ENCODE measurements at regions not wholly inside any gene's neighbourhood (a gene's known extent, or its start where the extent isn't known, plus 50 kb on each side); places are given as distances from the start of the nearest gene placed in this dataset.

GRCh38 chr18:64992654-64993053, 758.2 kb upstream of the CDH7 start:
- no peaks in the 10 kb centered on the region for H3K79me2 ChIP-seq
- no peaks in the 10 kb centered on the region for H3K9me3 ChIP-seq (ENCODE audit: low read depth)
- no peaks in the 10 kb centered on the region for H3K27me3 ChIP-seq
- no peaks in the 10 kb centered on the region for H3K4me1 ChIP-seq (ENCODE audit: insufficient read depth)
- TF ChIP-seq CTCF (IDR thresholded peaks at IDR 0.05; ENCODE audit: poor library complexity) (no peak), EZH2phosphoT487 (IDR thresholded peaks at IDR 0.05; ENCODE audit: low read depth, severe bottlenecking, unreplicated experiment) (no peak), EZH2 (IDR thresholded peaks at IDR 0.05; ENCODE audit: borderline replicate concordance) (no peak)
- DNase-seq (ENCODE audit: low spot score) = no peak
- no peak overlapping the region for H3K4me2 ChIP-seq
- no peak overlapping the region for H3K4me3 ChIP-seq
- no peaks in the 10 kb centered on the region for H3K36me3 ChIP-seq (replicated peaks; ENCODE audit: insufficient read depth, low read depth)
- no peak overlapping the region for H3K27ac ChIP-seq
- no peaks in the 10 kb centered on the region for H3K9me2 ChIP-seq (replicated peaks; ENCODE audit: insufficient read depth)
- H2AFZ ChIP-seq = no peak overlapping the region
- no peaks in the 10 kb centered on the region for H4K20me1 ChIP-seq (ENCODE audit: insufficient read depth, poor library complexity, severe bottlenecking)
- WGBS (ENCODE audit: low lambda C conversion rate, missing lambda C conversion rate) = 83% methylated on average over 1 of the region's 1 CpG

GRCh38 chr18:64991102-64991501, 759.7 kb upstream of the CDH7 start:
- H3K36me3 ChIP-seq (replicated peaks; ENCODE audit: insufficient read depth, low read depth) = no peaks in the 10 kb centered on the region
- WGBS (ENCODE audit: low lambda C conversion rate, missing lambda C conversion rate) = 94% methylated on average over 5 of the region's 5 CpGs

GRCh38 chr18:64986906-64987495, 763.8 kb upstream of the CDH7 start:
- Histone ChIP-seq H3K4me1 (ENCODE audit: insufficient read depth) (peaks cover 9% of the 10 kb centered on the region), H3K4me2 (no peak overlapping the region), H3K27me3 (no peaks in the 10 kb centered on the region), H3K9me3 (ENCODE audit: low read depth) (no peaks in the 10 kb centered on the region), H3K4me3 (no peak overlapping the region), H3K27ac (no peak overlapping the region), H3K79me2 (no peaks in the 10 kb centered on the region), H2AFZ (no peak overlapping the region), H3K36me3 (replicated peaks; ENCODE audit: insufficient read depth, low read depth) (no peaks in the 10 kb centered on the region), H4K20me1 (ENCODE audit: insufficient read depth, poor library complexity, severe bottlenecking) (no peaks in the 10 kb centered on the region), H3K9me2 (replicated peaks; ENCODE audit: insufficient read depth) (no peaks in the 10 kb centered on the region)
- no peak for TF ChIP-seq EZH2phosphoT487 (IDR thresholded peaks at IDR 0.05; ENCODE audit: low read depth, severe bottlenecking, unreplicated experiment)
- no peak for DNase-seq (ENCODE audit: low spot score)
- 81% methylated on average over 3 of the region's 3 CpGs for WGBS (ENCODE audit: low lambda C conversion rate, missing lambda C conversion rate)

More at GRCh38 chr18:64991102-64991501, 759.7 kb upstream of the CDH7 start:
- no peaks in the 10 kb centered on the region for H4K20me1 ChIP-seq (ENCODE audit: insufficient read depth, poor library complexity, severe bottlenecking)
- no peaks in the 10 kb centered on the region for H3K79me2 ChIP-seq
- DNase-seq (ENCODE audit: low spot score) = no peak
- H3K27me3 ChIP-seq = no peaks in the 10 kb centered on the region
- no peak overlapping the region for H3K27ac ChIP-seq
- no peak overlapping the region for H2AFZ ChIP-seq
- H3K9me3 ChIP-seq (ENCODE audit: low read depth) = no peaks in the 10 kb centered on the region
- H3K4me3 ChIP-seq = no peak overlapping the region
- no peak for TF ChIP-seq CTCF (IDR thresholded peaks at IDR 0.05; ENCODE audit: poor library complexity)
- no peak for TF ChIP-seq EZH2 (IDR thresholded peaks at IDR 0.05; ENCODE audit: borderline replicate concordance)
- no peak for TF ChIP-seq EZH2phosphoT487 (IDR thresholded peaks at IDR 0.05; ENCODE audit: low read depth, severe bottlenecking, unreplicated experiment)
- no peaks in the 10 kb centered on the region for H3K4me1 ChIP-seq (ENCODE audit: insufficient read depth)
- H3K9me2 ChIP-seq (replicated peaks; ENCODE audit: insufficient read depth) = no peaks in the 10 kb centered on the region
- no peak overlapping the region for H3K4me2 ChIP-seq

GRCh38 chr18:64983497-64984238, 767.1 kb upstream of the CDH7 start:
- H3K4me1 ChIP-seq (ENCODE audit: insufficient read depth) = peaks cover 9% of the 10 kb centered on the region
- H3K27ac ChIP-seq = no peak overlapping the region
- no peaks in the 10 kb centered on the region for H3K9me3 ChIP-seq (ENCODE audit: low read depth)
- TF ChIP-seq CTCF (IDR thresholded peaks at IDR 0.05; ENCODE audit: poor library complexity) (no peak), EZH2phosphoT487 (IDR thresholded peaks at IDR 0.05; ENCODE audit: low read depth, severe bottlenecking, unreplicated experiment) (no peak), EZH2 (IDR thresholded peaks at IDR 0.05; ENCODE audit: borderline replicate concordance) (no peak)
- no peaks in the 10 kb centered on the region for H3K9me2 ChIP-seq (replicated peaks; ENCODE audit: insufficient read depth)
- DNase-seq (ENCODE audit: low spot score) = no peak
- H3K4me3 ChIP-seq = no peak overlapping the region
- 94% methylated on average over 14 of the region's 14 CpGs for WGBS (ENCODE audit: low lambda C conversion rate, missing lambda C conversion rate)
- H3K4me2 ChIP-seq = no peak overlapping the region
- H4K20me1 ChIP-seq (ENCODE audit: insufficient read depth, poor library complexity, severe bottlenecking) = no peaks in the 10 kb centered on the region
- no peaks in the 10 kb centered on the region for H3K36me3 ChIP-seq (replicated peaks; ENCODE audit: insufficient read depth, low read depth)
- no peaks in the 10 kb centered on the region for H3K79me2 ChIP-seq
- H3K27me3 ChIP-seq = no peaks in the 10 kb centered on the region
- H2AFZ ChIP-seq = no peak overlapping the region

Measured in hepatocyte (in vitro differentiated cells).